Neuron (in vitro differentiated cells): ENCODE measurements at regions not wholly inside any gene's neighbourhood (a gene's known extent, or its start where the extent isn't known, plus 50 kb on each side); places are given as distances from the start of the nearest gene placed in this dataset.

Experiments used
- H2AFZ ChIP-seq: one replicate; pipeline ENCODE4 v1.6.1; 2013; ENCODE audit warnings: low read depth, mild to moderate bottlenecking, inconsistent platforms, low read length, moderate library complexity
- H3K27me3 ChIP-seq: one replicate; pipeline ENCODE4 v1.6.1; 2013; ENCODE audit warnings: low read length; ENCODE audit not compliant: insufficient read depth
- H3K36me3 ChIP-seq: one replicate; pipeline ENCODE4 v1.6.1; 2013; ENCODE audit warnings: low read length; ENCODE audit not compliant: insufficient read depth
- H3K4me1 ChIP-seq: one replicate; pipeline ENCODE4 v1.6.1; 2013; ENCODE audit warnings: low read length; ENCODE audit not compliant: insufficient read depth
- H3K4me3 ChIP-seq: 2 replicates; pipeline ENCODE4 v1.5.1; 2013; ENCODE audit warnings: mild to moderate bottlenecking, low read length, moderate library complexity
- H3K9me3 ChIP-seq: one replicate; pipeline ENCODE4 v1.6.1; 2013; ENCODE audit warnings: low read length

DNA sequence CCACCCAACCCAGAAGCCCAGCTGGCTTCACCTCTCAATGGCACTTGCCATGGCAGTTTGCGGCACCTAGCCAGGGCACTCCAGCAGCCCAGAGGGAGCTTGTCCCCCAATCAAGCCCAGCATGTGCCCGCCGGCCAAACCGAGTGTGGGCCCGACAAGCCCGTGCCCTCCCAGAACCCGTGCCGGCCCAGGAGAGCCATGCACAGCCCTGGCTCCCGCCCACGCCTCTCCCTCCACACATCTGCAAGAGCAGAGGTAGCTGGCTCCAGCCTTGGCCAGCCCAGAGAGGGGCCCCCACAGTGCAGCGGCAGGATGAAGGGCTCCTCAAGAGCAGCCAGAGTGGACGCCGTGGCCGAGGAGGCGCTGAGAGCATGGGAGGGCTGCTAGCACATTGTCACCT lies 2278.0 kb upstream of the PCDH20 start:
- Histone ChIP-seq H3K9me3 (peaks cover 2% of the 10 kb centered on the region), H3K36me3 (no peaks in the 10 kb centered on the region), H3K27me3 (no peaks in the 10 kb centered on the region), H2AFZ (no peak overlapping the region), H3K4me1 (no peaks in the 10 kb centered on the region), H3K4me3 (no peak overlapping the region)

DNA sequence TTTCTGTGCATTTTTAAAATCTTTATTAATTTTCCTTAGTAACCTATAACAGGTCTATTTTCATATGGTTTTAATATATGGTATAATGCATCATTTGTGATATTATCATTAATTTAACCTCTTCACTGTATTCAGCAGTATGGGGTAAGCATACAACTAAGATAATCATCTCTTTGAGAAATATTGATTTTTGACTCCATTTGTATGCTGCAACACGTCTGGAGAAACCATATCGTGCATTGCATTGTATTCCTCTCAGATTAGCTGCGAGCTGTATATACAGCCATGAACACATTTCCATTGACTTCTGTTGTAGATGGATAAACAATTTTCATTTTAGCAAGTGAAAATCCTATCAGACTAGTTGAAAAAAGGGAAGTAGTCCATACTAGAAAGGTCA lies 2275.8 kb upstream of the PCDH20 start:
- peaks cover 2% of the 10 kb centered on the region for H3K9me3 ChIP-seq
- no peak overlapping the region for H2AFZ ChIP-seq
- no peaks in the 10 kb centered on the region for H3K27me3 ChIP-seq
- H3K4me3 ChIP-seq, result no peak overlapping the region
- H3K36me3 ChIP-seq, result no peaks in the 10 kb centered on the region
- no peaks in the 10 kb centered on the region for H3K4me1 ChIP-seq

DNA sequence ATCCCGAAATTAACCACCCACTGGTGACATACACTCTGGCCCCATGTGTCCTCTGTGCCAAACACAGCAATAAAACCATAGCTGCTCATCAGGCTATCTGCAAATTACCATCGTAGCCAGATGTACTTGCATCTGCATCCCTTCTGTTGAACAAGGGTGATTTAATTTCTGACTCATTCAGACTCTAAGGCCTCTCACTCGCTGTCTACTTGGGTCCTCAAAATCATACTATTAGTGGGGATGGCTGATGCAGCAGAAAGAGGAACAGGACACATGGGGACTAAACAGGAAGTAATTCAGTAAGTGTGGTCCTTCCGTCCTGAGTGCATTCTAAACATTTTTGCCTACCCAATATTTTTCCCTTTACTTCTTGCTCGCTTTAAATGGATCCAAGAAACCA lies 2275.0 kb upstream of the PCDH20 start:
- no peaks in the 10 kb centered on the region for H3K27me3 ChIP-seq
- no peak overlapping the region for H3K4me3 ChIP-seq
- peaks cover 2% of the 10 kb centered on the region for H3K9me3 ChIP-seq
- no peak overlapping the region for H2AFZ ChIP-seq
- no peaks in the 10 kb centered on the region for H3K4me1 ChIP-seq
- no peaks in the 10 kb centered on the region for H3K36me3 ChIP-seq

DNA sequence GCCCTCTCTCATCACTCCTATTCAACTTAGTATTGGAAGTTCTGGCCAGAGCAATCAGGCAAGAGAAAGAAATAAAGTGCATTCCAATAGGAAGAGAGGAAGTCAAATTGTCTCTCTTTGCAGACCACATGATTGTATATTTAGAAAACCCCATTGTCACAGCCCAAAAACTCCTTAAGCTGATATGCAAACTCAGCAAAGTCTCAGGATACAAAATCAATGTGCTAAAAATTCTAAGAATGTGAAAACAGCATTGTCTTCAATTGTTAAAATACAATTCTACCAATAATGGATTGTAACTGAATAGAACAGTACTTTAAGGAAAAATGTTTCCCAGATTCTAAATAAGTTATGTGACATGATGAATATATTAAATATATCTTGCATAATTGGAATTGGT lies 2269.2 kb upstream of the PCDH20 start:
- H3K4me1 ChIP-seq, result peaks cover 10% of the 10 kb centered on the region
- no peaks in the 10 kb centered on the region for H3K9me3 ChIP-seq
- no peak overlapping the region for H2AFZ ChIP-seq
- H3K36me3 ChIP-seq, result no peaks in the 10 kb centered on the region
- H3K4me3 ChIP-seq, result no peak overlapping the region
- no peaks in the 10 kb centered on the region for H3K27me3 ChIP-seq

DNA sequence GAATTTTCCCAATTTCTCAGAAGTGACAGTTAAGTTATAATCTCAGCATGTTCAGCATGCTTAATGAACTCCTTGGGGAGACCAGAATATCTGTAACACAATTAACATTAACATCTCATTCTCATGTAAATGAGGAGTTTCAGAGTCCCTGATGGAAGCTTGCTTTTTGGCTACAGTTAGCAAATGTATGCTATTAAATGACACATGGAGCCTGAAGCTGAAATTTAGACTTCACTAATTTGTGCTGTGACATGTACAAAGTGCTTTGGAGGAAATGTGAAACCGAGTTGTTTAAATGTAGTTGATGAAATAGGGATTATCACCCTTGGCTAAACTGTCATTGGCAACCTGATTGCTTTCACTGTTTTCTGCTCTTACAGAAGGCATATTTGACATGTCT lies 2265.1 kb upstream of the PCDH20 start:
- Histone ChIP-seq H3K4me3 (no peak overlapping the region), H3K4me1 (peaks cover 10% of the 10 kb centered on the region), H3K9me3 (no peaks in the 10 kb centered on the region), H2AFZ (no peak overlapping the region), H3K27me3 (no peaks in the 10 kb centered on the region), H3K36me3 (no peaks in the 10 kb centered on the region)

DNA sequence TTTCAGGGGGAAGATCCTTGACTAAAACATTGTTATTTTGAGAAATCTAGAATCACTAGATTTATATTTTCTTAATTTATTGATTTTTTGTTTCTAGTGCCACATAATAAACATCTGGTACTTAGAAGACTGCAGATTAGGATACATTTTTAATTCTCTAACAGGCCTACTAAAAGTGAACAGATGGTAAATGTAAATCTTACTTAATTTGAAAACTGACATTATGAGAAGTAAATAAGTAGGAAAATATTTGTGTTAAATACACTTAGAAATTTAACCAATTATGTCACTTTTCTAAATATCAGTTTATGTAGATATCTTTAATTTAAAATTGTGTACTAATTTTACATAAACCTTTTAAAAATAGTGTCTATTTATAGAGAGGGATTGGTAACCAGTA lies 2255.6 kb upstream of the PCDH20 start:
- H3K9me3 ChIP-seq, result no peaks in the 10 kb centered on the region
- H3K36me3 ChIP-seq, result no peaks in the 10 kb centered on the region
- H3K4me1 ChIP-seq, result no peaks in the 10 kb centered on the region
- H3K27me3 ChIP-seq, result no peaks in the 10 kb centered on the region
- no peak overlapping the region for H2AFZ ChIP-seq
- H3K4me3 ChIP-seq, result no peak overlapping the region

DNA sequence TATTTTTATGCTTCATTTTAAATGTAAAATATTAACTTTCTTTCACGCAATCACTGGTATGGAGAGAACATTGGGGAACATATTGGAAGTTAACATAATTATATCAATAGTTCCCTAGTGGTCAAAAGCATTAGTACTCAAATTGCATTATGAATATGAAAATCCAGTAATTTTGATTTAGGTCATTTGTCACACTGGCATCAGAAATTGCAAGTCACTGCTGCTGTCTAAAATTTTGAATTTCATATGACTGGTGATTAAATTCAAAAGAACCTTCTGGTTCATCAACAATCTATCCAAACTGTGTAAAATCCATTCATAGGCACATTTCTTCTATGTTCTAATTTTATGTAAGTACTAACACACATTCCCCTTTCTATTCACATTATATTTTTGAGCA lies 2235.7 kb upstream of the PCDH20 start:
- Histone ChIP-seq H3K36me3 (no peaks in the 10 kb centered on the region), H3K27me3 (no peaks in the 10 kb centered on the region), H2AFZ (no peak overlapping the region), H3K9me3 (no peaks in the 10 kb centered on the region), H3K4me1 (no peaks in the 10 kb centered on the region), H3K4me3 (no peak overlapping the region)

DNA sequence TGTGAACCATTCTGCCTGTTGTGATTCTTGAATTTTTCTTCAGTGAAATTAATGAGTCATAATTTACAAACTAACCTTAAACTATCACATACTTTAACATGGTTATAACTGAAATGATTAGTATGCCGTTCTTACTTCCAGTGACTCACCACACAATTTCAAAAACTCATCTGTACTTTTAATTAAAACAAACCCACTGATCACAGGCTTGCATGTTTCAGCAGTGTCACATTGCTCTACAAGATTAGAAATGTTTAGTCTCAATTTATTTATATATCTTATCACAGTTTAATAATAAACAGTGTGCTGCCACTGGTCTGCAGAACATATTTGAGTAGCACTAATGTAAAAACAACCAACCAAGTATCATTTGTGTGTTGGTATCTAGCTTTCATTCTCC lies 2227.9 kb upstream of the PCDH20 start:
- Histone ChIP-seq H3K36me3 (no peaks in the 10 kb centered on the region), H3K4me3 (no peak overlapping the region)

DNA sequence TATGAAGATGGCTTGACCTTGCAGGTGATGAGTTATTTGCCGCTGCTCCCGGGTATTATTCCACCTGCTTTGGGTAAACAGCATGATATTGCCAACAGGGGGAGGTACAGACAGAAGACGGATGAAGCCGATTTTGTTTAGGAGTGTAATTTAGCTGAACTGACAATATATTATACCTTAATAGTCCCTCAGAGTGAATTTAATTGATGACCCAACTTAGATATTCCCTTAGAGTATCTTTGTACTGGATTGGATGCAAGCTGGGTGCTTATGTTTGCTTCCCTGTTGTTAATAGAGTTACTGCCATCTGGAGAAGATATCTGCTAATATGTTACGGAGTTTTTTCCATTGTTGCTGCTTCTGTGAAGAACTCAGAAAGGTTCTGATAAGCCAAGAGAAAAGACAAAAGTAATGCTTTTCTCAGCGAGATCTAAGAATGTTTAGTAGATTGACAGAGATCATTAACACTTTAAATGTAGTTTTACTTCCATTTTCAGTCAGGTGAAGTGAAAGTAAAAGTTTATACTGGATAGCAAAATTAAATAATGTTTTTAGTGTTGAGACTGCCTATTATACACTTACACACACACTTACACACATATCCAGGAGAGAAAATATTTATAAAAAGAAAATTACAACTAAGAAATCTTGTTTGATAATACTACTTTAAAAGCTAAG lies 2220.8 kb upstream of the PCDH20 start:
- Histone ChIP-seq H3K4me3 (no peak overlapping the region), H3K27me3 (no peaks in the 10 kb centered on the region), H2AFZ (peak overlapping the region; percentile 23), H3K4me1 (no peaks in the 10 kb centered on the region), H3K36me3 (no peaks in the 10 kb centered on the region), H3K9me3 (no peaks in the 10 kb centered on the region)

More for the DNA sequence above, 2227.9 kb upstream of the PCDH20 start:
- no peaks in the 10 kb centered on the region for H3K4me1 ChIP-seq
- no peaks in the 10 kb centered on the region for H3K27me3 ChIP-seq
- no peaks in the 10 kb centered on the region for H3K9me3 ChIP-seq
- H2AFZ ChIP-seq, result no peak overlapping the region

DNA sequence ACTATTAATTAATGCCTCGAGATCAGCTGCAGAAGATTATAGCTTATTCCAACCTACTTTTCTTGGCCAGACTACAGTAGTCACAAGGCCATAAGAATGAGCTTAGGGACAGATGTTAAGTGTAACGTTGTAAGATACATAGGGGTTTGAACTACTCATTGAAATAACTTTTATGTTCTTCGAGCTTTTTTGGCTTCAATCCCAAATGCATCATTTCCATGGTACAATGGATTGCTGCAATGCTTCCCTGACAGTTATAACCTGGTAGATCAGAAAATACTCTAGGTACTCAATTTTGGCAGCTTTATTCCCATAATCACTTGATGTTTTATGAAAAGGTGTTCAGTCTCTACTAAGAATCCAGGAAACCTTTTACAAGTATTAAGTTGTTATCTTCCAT lies 2216.7 kb upstream of the PCDH20 start:
- no peaks in the 10 kb centered on the region for H3K4me1 ChIP-seq
- H3K4me3 ChIP-seq, result no peak overlapping the region
- H2AFZ ChIP-seq, result no peak overlapping the region
- H3K9me3 ChIP-seq, result no peaks in the 10 kb centered on the region
- no peaks in the 10 kb centered on the region for H3K27me3 ChIP-seq
- no peaks in the 10 kb centered on the region for H3K36me3 ChIP-seq

DNA sequence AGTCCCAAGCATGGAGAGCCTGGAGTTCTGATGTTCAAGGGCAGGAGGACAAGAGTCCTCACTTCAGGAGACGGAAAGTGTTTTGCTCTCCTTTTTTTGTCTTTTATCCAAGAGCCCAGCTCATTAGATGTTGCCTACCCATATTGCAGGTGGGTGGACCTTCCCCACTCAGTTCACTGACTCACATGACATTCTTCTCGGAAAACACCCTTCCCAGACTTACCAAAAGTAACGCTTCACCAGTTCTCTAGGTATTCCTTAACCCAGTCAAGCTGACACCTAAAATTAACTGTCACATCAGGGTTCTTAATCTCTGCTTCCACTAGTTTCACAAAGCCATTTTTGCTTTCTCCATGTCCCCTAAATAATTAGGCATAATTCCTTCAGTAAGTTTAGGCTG lies 2215.4 kb upstream of the PCDH20 start:
- no peaks in the 10 kb centered on the region for H3K27me3 ChIP-seq
- no peak overlapping the region for H2AFZ ChIP-seq
- no peaks in the 10 kb centered on the region for H3K4me1 ChIP-seq
- no peaks in the 10 kb centered on the region for H3K9me3 ChIP-seq
- H3K4me3 ChIP-seq, result no peak overlapping the region
- no peaks in the 10 kb centered on the region for H3K36me3 ChIP-seq

DNA sequence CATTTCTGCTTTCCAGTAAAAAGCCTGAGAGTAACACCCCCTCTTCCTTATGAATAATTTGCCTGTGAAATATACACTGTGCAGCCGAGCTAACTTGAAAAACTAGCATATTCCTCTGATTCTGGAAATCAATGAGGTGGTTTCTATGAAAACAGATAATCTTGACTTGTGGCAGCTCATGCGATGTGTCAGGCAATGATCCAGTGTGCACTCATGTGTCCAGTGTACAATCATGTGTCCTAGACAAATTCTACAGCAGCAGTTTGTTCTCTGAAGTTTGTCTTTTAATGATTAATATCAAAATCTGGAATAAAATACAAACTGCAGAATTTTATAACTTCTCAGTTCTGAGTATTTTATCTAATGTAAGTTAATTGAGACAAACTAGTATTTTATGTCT lies 2213.9 kb upstream of the PCDH20 start:
- H3K27me3 ChIP-seq, result no peaks in the 10 kb centered on the region

DNA sequence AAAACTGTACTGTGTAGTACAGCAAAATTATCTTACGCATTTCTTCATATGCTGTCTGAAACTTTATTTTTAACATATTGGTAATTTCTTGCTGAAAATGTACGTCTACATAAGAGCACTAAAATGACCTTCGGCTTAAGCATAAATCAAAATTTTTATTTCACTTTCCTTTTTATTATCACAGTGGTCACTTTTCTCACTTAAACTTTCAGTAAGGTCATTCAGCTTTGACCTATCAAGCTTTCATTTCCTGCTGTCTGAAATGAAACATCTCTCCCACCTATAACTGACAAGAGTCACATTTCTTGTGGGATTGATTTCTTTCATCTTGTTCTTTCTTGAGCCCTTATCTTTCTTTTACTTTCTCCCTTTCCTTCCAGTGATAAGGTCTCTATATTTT lies 2212.7 kb upstream of the PCDH20 start:
- Histone ChIP-seq H3K27me3 (no peaks in the 10 kb centered on the region), H2AFZ (no peak overlapping the region), H3K4me1 (no peaks in the 10 kb centered on the region), H3K9me3 (no peaks in the 10 kb centered on the region), H3K4me3 (no peak overlapping the region), H3K36me3 (no peaks in the 10 kb centered on the region)

More for the DNA sequence above, 2213.9 kb upstream of the PCDH20 start:
- no peaks in the 10 kb centered on the region for H3K9me3 ChIP-seq
- H2AFZ ChIP-seq, result no peak overlapping the region
- H3K4me3 ChIP-seq, result no peak overlapping the region
- no peaks in the 10 kb centered on the region for H3K4me1 ChIP-seq
- no peaks in the 10 kb centered on the region for H3K36me3 ChIP-seq

DNA sequence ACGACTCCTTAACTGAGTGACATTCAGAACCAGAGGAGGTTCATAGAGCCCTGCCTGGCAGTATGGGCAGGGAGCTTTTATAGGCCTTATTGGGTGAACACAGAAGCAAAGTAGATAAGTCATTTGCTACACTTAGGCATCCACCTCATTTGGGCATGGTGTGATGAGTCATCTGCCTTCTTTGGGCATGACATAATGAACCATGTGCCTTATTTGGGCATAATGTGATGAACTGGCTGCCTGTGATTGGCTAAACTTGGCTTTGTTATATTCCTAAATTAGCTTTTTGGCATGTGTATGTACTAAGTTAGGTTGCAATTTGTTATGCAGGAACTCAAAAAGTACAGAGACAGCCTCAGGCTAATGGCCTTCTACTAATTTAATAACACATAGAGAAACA lies 2210.2 kb upstream of the PCDH20 start:
- Histone ChIP-seq H3K4me3 (no peak overlapping the region), H3K27me3 (no peaks in the 10 kb centered on the region), H3K9me3 (no peaks in the 10 kb centered on the region), H3K36me3 (no peaks in the 10 kb centered on the region), H3K4me1 (no peaks in the 10 kb centered on the region), H2AFZ (no peak overlapping the region)
